GM19468 (cell line): ENCODE measurements at regions not wholly inside any gene's neighbourhood (a gene's known extent, or its start where the extent isn't known, plus 50 kb on each side); places are given as distances from the start of the nearest gene placed in this dataset.
"Not testable (repeated sequence)": the region's sequence is repeated elsewhere in the genome, so short reads cannot be mapped to it uniquely, and the experiment has no call there.

Source experiments
- ATAC-seq: cut with Tn5 transposase; IDR thresholded peaks from one replicate; pipeline ENCODE4 v1.9.1; 2021; ENCODE audit warnings: mild to moderate bottlenecking, moderate library complexity, moderate number of reproducible peaks; ENCODE audit not compliant: unreplicated experiment; ENCODE audit errors: extremely low read depth

DNA sequence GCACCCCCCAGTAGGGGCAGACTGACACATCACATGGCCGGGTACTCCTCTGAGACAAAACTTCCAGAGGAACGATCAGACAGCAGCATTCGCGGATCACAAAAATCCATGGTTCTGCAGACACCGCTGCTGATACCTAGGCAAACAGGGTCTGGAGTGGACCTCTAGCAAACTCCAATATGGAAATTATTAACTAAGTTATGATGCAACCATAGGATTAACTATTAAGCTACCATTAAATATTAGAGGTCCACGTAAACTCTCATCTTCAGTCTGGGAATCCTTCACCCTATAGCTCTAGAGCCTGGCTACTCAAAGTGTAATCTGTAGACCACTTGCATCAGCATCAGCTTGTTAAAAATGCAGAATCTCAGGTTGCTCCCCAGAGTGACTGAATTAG lies 191.1 kb upstream of the ANO5 start:
- not testable (repeated sequence) for ATAC-seq

DNA sequence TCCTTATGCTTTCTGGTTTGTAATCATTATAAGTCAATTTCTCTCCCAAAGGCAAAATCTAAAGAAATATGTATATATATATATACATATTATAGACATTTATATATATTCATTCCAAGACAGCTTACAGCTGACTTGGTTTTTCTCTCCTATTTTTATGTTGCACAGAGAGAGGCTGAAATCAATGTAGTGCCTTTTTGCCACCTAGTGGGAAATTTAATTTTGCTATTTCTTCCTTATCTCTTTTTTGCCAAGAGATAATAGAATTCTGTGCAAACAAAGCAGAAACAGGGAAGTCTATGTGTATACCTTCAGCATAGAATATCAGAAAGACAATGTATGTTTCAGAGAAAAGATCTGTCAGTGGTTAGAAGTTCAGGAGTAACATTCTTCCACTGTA lies 186.0 kb upstream of the ANO5 start:
- no peak for ATAC-seq

DNA sequence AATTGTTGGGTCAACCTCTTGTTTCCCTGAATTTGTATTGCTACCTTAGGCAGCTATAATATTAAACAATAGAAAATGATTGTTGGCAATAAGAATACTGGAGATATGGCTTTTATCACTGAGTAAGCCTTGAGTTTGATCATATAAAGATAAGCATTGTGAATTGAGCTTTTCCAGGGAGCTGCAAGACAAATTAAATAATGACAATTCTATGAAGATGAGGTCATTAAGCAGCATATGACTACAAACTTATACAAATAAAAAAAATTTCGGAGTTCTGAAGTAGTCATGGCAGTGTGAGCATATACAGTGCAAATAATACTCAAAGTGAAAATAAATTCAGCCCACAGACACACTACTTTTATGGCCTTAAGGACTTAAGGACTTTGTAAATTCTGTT lies 161.1 kb upstream of the ANO5 start:
- ATAC-seq = no peak

DNA sequence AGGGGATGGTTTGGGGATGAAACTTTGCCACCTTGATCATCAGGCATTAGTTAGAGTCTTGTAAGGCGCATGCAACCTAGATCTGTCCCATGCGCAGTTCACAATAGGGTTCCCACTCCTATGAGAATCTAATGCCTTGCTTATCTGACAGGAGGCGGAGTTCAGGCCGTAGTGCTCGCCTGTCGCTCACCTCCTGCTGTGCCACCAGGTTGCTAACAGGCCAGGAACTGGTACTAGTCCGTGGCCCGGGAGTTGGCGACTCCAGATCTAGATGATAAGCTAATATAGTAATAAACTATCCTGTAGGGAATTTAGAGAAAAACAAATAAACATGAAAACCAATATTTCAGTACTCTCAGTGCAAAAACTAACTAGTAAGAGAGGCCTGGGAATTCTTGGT lies 155.4 kb upstream of the ANO5 start:
- ATAC-seq = no peak

DNA sequence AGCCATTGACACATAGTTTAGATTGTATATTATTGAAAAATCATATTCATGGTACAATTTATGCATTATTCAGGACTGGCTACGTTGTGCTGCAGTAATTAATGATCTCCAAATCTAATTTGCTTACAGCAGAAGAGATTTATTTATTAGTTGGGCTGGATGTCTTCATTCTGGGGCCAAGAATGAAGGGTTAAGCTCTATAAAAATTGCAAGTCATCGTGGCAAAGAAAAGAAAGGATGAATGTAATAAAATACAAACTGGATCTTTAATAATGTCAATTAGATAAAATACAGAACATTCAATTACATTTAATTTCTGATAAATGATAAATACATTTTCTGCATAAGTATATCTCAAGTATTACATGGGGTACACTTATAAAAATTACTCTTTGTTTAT lies 151.8 kb upstream of the ANO5 start:
- ATAC-seq = no peak

DNA sequence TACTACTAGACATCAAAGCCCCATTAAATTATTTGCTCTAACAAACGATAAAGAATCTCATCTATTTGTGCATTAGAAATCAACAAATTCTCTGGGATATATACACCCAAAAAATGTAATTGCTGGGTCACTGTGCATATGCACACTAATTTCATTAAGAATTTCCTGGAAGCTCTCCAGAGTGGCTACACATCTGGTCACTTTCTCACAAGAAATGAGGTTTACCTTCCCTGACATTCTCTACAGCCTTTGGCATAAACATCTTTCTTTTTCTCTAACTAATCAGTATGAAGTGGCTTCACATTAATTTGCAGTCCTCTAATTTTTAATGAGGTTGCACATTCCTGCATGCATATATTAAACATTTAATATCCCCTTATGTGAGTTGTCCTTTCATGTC lies 150.8 kb upstream of the ANO5 start:
- ATAC-seq = no peak

DNA sequence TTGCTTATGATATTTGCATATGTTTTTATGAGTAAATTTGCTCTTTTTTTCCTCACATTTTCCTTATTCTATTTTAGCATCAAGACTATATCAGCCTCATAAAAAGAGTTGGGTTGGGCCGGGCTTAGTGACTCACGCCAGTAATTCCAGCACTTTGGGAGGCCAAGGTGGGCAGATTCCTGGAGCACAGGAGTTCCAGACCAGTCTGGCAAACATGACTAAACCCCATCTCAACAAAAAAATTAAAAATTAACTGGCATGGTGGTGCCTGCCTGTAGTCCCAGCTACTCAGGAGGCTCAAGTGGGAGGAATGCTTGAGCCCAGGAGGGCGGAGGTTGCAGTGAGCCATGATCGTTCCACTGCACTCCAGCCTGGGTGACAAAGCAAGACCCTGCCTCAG lies 148.8 kb upstream of the ANO5 start:
- ATAC-seq = no peak

DNA sequence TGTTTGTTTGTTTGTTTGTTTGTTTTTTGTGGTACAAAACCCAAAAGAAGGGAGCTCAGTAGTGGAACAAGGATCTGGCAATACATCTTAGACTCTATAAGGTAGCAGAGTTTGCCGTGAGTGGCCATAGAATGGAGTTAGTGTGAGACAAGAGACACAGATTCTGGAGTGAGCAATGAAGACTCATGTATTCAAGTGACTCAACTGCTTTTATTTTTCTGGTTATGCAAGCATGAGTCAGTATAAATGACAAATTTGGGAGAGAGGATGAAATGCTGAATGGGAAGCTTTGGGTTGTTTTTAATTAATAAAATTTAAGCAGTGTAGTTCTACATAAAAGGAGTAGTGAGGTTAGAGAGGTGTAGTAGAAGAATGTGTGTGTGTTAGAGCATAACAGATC lies 143.6 kb upstream of the ANO5 start:
- ATAC-seq = no peak

DNA sequence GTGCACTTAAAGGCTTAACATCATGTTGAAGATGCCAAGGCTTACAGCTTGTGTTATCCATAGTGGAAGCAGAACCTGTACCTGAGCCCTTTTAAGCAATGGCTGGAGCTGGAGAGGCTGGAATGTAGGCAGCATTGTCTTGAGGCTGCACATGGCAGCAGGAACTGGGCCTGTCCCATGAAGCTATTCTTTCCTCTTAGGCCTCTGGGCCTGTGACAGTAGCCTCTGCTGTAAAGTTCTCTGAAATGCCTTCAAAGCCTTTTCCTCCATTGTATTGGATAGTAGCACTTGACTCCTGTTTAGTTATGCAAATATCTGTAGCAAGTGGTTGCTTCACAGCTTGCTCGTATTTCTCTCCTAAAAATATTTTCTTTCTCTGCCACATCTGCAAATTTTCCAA lies 127.4 kb upstream of the ANO5 start:
- ATAC-seq = no peak

DNA sequence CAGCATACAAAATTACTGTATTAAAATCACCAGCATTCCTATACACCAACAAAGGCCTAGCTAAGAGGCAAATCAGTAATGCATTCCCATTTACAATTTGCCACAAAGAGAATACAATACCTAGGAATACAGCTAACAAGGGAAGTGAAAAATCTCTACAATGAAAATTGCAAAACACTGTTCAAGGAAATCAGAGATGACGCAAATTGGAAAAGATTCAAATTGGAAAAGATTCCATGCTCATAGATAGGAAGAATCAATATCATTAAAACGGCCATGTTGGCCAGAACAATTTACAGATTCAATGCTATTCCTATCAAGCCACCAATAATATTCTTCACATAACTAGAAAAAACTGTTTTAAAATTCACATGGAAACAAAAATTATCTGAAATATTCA lies 123.0 kb upstream of the ANO5 start:
- no peak for ATAC-seq

DNA sequence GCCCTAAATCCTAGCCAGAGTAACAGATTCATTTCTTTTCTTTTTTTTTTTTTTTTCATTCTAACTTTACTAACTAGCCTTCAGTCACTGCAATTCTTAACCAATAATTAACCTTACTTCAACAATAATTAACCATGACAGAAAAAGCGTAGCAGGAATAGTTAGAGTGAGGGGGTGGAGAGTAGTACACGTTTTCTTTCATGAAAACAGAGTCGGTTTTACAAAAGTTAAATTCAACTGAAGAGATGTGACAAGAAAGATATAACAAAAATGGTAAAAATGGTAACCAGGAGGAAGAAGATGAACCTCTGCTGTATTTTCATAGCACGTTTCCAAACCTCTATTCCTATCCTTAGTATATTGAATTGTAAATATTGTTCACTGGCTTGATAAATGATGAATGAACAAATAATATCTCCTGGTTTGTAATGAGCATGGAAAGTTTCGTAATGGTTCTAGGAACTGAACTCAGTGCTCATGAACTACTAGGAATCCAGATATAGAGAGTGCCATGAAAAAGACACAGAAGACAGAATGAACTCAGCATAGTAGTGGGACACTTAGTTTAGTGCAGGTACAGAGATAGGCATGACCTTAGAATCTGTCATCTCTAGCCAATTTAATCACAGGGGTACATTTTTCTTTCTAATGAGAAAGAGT lies 116.5 kb upstream of the ANO5 start:
- no peak for ATAC-seq

DNA sequence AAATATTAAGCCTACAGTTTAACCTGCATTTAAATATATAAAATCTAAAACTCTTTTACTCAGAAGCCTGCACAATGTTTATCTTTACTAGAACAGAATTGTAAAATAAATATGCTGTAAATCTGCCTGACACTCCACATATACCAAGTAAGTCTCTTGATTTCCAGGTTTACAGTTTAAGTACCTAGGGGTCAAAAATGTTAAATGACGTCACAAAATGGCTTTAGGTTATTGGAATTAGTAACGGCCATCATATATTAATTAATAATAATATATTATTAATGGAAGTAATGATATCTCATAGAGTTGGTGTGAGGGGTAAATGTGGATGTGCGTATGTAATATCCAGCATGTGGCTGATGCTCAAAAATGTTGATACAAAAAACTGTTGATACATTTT lies 114.8 kb upstream of the ANO5 start:
- no peak for ATAC-seq

DNA sequence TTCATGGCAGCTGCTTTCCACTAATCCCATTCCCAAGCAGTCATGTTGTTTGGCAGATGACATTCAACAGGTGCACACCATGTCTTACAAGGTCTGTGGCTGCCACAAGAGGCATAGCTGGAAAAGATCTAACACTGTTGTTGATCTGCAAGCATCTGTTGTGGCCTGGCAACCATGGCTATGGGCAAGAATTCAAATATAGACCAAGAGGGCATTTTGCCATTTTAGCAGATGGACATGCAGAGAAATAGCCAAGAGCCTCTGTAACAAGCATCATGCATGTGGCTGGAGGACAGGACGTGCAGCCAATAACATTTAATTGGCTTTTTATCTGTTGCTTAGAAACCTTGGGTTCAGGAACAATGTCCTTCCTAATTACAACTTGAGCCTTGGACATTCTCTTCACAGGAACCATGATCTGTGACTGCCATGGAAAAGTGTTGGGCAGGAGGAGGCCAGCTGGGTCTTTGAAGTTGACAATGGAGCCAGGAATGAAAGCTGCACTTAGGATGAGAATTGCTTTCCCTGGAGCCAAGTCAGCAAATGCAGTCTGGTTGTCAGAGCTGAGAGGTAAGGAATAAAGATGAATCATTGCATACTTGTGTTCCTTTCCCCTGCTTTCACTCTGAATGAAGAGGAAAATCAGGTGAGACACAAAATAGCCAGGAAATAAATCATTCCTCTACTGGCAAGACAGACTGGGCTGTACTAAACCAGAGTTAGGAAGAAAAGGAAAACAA lies 113.6 kb upstream of the ANO5 start:
- ATAC-seq = no peak

DNA sequence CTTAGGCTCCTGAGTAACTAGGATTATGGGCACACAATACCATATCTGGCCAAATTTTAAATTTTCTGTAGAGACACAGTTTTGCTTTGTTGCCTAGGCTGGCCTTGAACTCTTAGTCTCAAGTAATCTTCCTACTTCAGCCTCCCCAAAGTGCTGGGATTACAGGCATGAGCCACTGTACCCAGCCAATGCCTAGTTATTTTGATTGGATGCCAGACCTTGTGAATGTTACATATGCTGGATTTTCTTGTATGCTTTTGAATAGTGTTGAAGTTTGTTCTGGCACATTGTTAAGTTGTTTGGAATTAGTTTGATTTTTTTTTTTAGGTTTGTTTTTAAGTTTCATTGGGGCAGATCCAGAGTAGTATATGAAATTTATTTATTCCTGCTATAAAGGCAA lies 110.7 kb upstream of the ANO5 start:
- ATAC-seq = no peak

DNA sequence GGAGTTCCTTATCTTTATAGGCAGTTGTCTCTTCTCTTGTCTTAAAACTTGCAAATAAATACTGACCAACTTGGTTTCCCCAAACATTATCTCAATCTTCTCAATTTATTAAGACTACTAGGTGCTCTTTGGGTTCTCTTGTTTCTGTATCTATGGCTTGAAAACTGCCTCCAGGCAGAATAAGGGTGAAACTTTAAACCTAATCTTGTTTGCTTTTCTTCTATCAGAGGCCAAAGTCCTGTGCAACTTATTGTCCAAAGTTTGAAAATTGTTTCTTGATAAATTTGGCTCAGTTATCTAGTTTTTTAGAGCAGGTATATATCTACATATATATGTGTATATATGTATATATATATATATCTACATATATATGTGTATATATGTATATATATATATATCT lies 110.1 kb upstream of the ANO5 start:
- no peak for ATAC-seq

DNA sequence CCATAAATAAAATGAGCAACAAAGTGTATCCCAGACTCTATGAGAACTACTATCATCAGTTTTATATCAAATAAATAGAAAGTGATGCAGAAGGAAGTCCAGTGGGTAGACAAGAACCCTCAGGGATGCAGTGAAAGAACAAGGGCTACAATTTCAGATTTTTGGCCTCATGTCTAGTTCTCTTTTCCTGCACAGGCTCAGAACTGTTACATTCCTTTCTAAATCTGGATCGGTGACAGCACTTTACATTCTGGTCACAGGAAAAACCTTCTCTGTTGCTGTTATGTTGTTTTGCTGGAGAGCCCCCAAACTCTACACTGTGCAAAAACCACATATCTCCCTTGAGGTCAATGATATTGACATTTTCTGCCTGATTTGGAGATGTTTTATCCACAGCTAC lies 108.8 kb upstream of the ANO5 start:
- no peak for ATAC-seq

DNA sequence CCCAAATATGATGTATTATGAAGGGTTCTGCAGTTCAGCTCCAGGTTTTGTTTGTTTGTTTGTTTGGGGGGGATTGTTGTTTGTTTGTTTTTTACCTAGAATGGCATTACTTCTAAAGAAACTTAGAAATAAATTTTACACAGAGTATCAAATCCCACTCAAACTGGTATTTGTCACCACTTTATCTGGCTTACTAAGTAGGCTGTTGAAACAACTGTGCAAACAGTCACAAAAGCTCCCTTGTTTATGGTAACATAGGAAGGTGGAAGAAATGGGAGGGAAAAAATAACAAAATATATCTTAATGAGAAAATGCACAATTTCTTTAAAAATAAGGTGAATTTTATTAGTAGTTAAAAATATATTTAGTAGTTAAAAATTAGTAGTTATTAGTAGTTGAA lies 108.3 kb upstream of the ANO5 start:
- ATAC-seq = no peak

DNA sequence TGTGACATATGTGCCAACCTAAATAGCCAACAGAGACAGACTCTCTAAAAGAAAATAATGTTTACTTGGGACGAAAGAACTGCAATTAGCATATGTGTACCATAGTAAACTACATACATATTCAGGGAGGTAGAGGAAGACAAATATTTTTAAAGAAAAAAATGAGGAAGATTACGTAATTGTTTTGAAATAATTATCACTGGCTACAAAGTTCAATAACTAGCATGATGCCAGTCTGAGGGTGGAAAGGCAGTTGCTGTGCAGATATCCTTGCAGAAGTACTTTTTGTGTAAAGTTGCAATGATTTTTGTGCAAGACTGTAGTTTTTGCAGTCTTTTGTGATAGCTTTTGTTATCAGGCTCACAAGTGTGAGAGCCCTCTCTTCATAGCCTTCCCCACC lies 103.3 kb upstream of the ANO5 start:
- ATAC-seq = no peak

DNA sequence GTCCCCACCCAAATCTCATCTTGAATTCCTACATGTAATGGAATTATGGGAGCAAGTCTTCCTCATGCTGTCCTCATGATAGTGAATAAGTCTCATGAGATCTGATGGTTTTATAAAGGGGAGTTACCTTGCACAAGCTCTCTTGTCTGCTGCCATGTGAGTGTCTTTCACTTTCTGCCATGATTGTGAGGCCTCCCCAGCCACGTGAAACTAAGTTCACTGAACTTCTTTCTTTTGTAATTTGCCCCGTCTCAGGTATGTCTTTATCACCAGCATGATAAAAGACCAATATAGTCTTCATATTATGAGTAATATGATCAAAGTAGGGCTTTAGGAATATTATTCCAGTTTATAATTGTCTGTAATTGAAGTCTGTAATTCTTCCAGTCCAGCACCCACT lies 86.3 kb upstream of the ANO5 start:
- ATAC-seq = no peak

DNA sequence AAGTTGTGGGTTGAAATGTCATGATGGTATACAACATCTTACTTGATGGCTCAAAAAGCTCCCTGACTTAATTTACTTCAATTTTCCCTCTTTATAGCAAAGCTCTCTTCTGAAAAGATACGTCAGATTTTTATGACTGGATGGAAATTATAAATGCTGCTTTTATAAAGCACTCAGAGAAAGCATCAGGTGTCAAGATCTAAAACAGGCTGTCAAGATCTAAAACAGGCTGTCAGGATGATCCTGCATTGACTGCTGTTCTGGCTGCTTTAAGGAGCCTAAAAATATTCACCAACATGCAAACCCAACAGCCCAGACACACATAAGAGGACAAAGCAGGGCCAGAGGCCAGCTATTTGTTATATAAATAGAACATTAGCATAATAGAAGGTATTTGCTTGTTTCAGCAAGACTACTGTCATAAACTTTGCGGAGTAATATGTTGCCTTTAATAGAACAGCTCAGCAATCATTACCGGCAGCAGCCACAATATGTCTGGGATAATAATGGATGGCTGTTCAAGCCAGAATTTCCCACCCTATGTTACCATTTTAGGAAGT lies 77.3 kb upstream of the ANO5 start:
- ATAC-seq = no peak

DNA sequence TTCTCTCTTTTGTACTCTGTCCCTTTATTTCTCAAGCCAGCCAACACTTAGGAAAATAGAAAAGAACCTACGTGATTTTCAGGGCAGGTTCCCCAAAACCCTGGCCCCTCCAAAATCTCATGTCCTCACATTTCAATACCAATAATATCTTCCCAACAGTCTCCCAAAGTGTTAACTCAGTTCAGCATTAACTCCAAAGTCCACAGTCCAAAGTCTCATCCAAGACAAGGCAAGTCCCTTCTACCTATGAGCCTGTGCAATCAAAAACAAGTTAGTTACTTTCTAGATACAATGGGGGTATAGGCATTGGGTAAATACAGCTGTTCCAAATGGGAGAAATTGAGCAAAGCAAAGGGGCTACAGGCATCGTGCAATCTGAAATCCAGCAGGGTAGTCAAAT lies 64.9 kb upstream of the ANO5 start:
- not testable (repeated sequence) for ATAC-seq

DNA sequence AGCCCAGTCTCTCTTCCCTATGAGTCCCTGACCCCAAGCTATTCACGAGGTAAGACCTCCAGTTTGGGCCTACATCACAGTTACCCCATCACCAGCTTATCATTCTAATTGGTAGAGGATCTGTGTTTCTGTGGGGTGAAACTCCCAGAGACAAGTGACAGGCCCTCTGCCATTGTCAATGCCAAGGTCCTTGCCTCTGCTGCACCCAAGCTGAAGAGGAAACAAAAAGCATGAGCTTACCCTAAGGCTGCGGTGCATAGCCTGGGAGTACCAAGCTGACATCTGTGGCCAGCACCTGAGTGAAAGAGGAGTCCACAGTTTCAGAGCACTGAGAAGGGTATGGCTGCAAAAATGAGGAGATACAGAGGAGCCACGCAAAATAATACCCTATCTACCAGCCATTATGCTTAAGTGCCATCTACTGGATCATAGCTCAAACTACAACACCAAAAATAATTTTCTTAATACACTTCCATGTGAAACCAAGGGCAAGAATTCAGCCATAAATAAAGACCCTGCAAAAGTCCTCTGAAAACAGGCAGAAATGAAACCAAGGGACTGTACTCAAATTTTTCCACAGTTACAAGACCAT lies 62.3 kb upstream of the ANO5 start:
- ATAC-seq = no peak
